H1 (cell line): ENCODE measurements at regions not wholly inside any gene's neighbourhood (a gene's known extent, or its start where the extent isn't known, plus 50 kb on each side); places are given as distances from the start of the nearest gene placed in this dataset.

Experiments used
- ATF2 ChIP-seq: IDR thresholded peaks from 2 replicates; pipeline ENCODE4 v1.6.1; 2012; ENCODE audit warnings: low read length, inconsistent platforms
- GTF2F1 ChIP-seq: IDR thresholded peaks from 2 replicates; pipeline ENCODE4 v1.6.1; 2012; ENCODE audit warnings: low read depth, low read length, improper control_type of control experiment, borderline replicate concordance
- JUND ChIP-seq: IDR thresholded peaks from 2 replicates; pipeline ENCODE4 v1.6.1; 2011; ENCODE audit warnings: mild to moderate bottlenecking, improper control_type of control experiment, low read length
- SAP30 ChIP-seq: fragments of 300-600 bp; sonication (generic); IDR thresholded peaks from 2 replicates; pipeline ENCODE4 v1.7.1; 2012; ENCODE audit warnings: low read length, moderate library complexity, mild to moderate bottlenecking, inconsistent platforms; ENCODE audit not compliant: insufficient read depth, insufficient replicate concordance
- SIN3A ChIP-seq, 2 experiments: IDR thresholded peaks in 1 of 2; conservative IDR thresholded peaks in 1 of 2; 2 replicates each; pipeline ENCODE4 v1.6.1; 2011 to 2012; ENCODE audit warnings: low read length in 2 of 2, improper control_type of control experiment in 1 of 2, low read depth in 1 of 2, mild to moderate bottlenecking in 1 of 2
- TEAD4 ChIP-seq: IDR thresholded peaks from 2 replicates; pipeline ENCODE4 v1.6.1; 2012; ENCODE audit warnings: low read depth, low read length, inconsistent platforms, mixed read lengths
- USF2 ChIP-seq: IDR thresholded peaks from 2 replicates; pipeline ENCODE4 v1.6.1; 2011; ENCODE audit warnings: low read length, improper control_type of control experiment

GRCh38 chr5:142540922-142541422 lies 144.9 kb downstream of the FGF1 start (continued):
- TF ChIP-seq SAP30 (no peak), JUND (no peak), SIN3A (conservative IDR thresholded peaks at IDR 0.05 in 1 of 2, IDR thresholded peaks at IDR 0.05 in 1 of 2; ENCODE audit: low read depth in 1 of 2, low read length in 2 of 2) (no peak), USF2 (no peak), ATF2 (no peak), GTF2F1 (no peak), TEAD4 (no peak)
